Left hindlimb (tissue), 1 donor: ENCODE measurements at regions not wholly inside any gene's neighbourhood (a gene's known extent, or its start where the extent isn't known, plus 50 kb on each side); places are given as distances from the start of the nearest gene placed in this dataset.
"Not testable (repeated sequence)": the region's sequence is repeated elsewhere in the genome, so short reads cannot be mapped to it uniquely, and the experiment has no call there.

Experiments used
- DNase-seq: peaks from one replicate; pipeline ENCODE4 v3.0.0-alpha.2; 2018

DNA sequence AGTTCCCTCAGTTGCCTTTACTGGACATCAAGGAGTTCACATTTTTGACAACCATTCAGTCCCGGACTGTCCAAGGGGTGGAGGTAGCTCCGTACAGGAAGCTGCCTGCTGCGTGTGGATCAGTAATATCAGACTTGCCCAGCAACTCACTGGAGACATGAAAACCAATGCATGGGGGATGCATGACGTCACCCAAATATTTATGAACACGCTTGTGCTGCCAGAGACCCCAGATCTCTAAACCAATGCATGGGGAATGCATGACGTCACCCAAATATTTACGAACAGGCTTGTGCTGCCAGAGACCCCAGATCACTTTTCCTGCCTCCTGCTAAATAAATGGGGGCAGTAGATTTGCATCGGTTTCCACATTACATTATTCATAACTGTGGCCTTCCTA, 2137.4 kb upstream of the DEFB115 start:
- DNase-seq, result not testable (repeated sequence)

DNA sequence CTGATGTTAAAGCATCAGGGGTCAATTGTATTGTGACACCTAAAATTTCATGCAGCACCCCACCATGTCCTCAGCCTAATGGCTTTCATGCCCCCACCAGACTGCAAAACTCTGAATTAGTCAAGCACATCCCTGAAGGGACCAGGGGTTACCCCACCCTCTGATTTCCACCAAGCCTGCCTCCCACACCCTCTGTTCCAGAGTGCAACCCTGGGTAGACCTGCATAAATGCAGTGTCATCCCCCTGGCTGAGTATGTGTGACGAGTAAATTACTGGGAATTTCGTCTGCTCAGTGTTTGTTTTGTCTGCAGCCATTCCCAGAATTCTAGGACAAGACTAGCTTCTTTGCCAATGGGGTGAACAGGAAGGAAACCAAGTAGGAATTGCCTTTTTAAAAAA, 2136.9 kb upstream of the DEFB115 start:
- peak; percentile 9 for DNase-seq

DNA sequence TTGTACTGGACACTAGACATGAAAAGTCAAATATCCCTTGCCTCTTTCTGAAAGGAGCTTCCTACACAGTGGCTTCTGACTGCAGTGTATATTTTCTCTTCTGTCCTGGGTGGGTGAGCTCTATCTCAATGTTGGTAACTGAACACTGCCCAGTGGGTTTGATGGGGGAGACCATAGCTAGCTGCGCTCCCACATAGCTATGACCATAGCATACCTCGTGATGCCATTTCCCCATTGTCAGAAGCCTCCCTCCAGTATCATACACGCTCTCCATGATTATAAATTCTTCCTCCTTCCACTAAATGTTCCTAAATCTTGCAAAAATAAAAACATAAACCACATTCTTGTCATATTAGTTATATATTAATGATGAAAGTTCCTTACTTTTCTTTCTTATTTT, 2134.7 kb upstream of the DEFB115 start:
- DNase-seq, result not testable (repeated sequence)

DNA sequence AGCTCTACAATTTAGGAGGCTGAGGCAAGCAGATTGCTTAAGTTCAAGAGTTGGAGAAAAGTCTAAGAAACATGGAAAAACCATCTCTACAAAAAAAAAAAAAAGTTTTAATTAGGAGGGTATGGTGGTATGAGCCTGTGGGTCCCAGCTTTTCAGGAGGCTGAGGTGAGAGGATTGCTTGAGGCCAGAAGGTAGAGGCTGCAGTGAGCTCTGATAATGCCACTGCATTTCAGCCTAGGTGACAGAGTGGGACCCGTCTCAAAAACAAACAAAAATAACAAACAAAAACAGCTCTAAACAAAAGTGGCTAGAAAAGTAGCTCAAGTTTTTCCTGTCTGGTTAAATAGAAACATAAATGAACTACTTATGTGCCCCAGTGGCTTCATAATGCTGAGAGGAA, 2133.6 kb upstream of the DEFB115 start:
- no peak for DNase-seq
